ENCODE measurements at regions not wholly inside any gene's neighbourhood (a gene's known extent, or its start where the extent isn't known, plus 50 kb on each side); places are given as distances from the start of the nearest gene placed in this dataset.

DNA sequence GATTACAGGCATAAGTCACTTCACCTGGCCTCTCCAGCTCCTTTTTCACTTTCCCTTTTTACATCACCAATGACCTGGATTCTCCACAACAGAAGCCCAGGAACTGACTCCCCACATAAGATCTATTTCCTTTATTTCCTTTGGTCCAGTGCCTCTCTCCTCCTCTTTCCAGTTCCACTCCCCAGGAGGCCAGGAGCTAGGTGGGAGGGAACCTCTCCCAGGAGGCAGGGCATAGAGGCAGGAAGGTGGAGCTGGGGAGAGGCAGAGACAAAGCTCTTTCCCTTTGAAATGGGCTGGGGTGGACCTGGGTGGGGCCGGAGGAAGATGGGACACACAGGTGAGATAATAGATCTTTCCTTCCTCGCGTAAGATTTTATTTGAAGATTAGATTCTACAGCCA is 318.3 kb upstream of the TNRC6C start:
- ATAC-seq (no peak), FAIRE-seq (no peak), DNase-seq (ENCODE audit: low spot score) (no peak)
- no peaks in the 10 kb centered on the region for H3K9me3 ChIP-seq (ENCODE audit: low read length)
- intact Hi-C loops (cut with micrococcal nuclease; ENCODE audit: unreplicated experiment): no loop called here
- peaks cover 17 to 90% of the 10 kb centered on the region in 2 experiments; a peak in 4 of 5 replicates for H3K27me3 ChIP-seq (ENCODE audit: control insufficient read depth in 1 of 2, insufficient read depth in 2 of 2, low read length in 2 of 2)
- H3K27ac ChIP-seq (ENCODE audit: extremely low read length, insufficient read depth, low read length): no peak overlapping the region
- ChIA-PET CTCF (ENCODE audit: low intra/inter-chr PET ratio, low total read pairs) (no interaction called here), POLR2A (no interaction called here)
- no peaks in the 10 kb centered on the region for H3K4me1 ChIP-seq (ENCODE audit: insufficient read depth, low read length)
- TF ChIP-seq SATB2 (CRISPR knock-in tag; IDR thresholded peaks at IDR 0.05) (no peak), ZNF251 (CRISPR knock-in tag; IDR thresholded peaks at IDR 0.05) (no peak), PRMT3 (CRISPR knock-in tag; IDR thresholded peaks at IDR 0.05; ENCODE audit: borderline replicate concordance, low read depth) (no peak), NFKB2 (CRISPR knock-in tag; IDR thresholded peaks at IDR 0.05; ENCODE audit: borderline replicate concordance) (no peak), JUNB (CRISPR knock-in tag; IDR thresholded peaks at IDR 0.05; ENCODE audit: borderline replicate concordance) (no peak), DNMT1 (CRISPR knock-in tag; IDR thresholded peaks at IDR 0.05) (no peak), ZNF720 (CRISPR knock-in tag; IDR thresholded peaks at IDR 0.05) (no peak)
- TF ChIP-seq, protein P1, sequence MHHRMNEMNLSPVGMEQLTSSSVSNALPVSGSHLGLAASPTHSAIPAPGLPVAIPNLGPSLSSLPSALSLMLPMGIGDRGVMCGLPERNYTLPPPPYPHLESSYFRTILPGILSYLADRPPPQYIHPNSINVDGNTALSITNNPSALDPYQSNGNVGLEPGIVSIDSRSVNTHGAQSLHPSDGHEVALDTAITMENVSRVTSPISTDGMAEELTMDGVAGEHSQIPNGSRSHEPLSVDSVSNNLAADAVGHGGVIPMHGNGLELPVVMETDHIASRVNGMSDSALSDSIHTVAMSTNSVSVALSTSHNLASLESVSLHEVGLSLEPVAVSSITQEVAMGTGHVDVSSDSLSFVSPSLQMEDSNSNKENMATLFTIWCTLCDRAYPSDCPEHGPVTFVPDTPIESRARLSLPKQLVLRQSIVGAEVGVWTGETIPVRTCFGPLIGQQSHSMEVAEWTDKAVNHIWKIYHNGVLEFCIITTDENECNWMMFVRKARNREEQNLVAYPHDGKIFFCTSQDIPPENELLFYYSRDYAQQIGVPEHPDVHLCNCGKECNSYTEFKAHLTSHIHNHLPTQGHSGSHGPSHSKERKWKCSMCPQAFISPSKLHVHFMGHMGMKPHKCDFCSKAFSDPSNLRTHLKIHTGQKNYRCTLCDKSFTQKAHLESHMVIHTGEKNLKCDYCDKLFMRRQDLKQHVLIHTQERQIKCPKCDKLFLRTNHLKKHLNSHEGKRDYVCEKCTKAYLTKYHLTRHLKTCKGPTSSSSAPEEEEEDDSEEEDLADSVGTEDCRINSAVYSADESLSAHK (CRISPR knock-in tag; IDR thresholded peaks at IDR 0.05; ENCODE audit: borderline replicate concordance): no peak
- TF ChIP-seq, protein P2, sequence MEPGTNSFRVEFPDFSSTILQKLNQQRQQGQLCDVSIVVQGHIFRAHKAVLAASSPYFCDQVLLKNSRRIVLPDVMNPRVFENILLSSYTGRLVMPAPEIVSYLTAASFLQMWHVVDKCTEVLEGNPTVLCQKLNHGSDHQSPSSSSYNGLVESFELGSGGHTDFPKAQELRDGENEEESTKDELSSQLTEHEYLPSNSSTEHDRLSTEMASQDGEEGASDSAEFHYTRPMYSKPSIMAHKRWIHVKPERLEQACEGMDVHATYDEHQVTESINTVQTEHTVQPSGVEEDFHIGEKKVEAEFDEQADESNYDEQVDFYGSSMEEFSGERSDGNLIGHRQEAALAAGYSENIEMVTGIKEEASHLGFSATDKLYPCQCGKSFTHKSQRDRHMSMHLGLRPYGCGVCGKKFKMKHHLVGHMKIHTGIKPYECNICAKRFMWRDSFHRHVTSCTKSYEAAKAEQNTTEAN (CRISPR knock-in tag; conservative IDR thresholded peaks at IDR 0.05): no peak
- TF ChIP-seq, protein P3, sequence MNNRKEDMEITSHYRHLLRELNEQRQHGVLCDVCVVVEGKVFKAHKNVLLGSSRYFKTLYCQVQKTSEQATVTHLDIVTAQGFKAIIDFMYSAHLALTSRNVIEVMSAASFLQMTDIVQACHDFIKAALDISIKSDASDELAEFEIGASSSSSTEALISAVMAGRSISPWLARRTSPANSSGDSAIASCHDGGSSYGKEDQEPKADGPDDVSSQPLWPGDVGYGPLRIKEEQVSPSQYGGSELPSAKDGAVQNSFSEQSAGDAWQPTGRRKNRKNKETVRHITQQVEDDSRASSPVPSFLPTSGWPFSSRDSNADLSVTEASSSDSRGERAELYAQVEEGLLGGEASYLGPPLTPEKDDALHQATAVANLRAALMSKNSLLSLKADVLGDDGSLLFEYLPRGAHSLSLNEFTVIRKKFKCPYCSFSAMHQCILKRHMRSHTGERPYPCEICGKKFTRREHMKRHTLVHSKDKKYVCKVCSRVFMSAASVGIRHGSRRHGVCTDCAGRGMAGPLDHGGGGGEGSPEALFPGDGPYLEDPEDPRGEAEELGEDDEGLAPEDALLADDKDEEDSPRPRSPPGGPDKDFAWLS (CRISPR knock-in tag; IDR thresholded peaks at IDR 0.05; ENCODE audit: borderline replicate concordance): no peak
- TF ChIP-seq, protein P4, sequence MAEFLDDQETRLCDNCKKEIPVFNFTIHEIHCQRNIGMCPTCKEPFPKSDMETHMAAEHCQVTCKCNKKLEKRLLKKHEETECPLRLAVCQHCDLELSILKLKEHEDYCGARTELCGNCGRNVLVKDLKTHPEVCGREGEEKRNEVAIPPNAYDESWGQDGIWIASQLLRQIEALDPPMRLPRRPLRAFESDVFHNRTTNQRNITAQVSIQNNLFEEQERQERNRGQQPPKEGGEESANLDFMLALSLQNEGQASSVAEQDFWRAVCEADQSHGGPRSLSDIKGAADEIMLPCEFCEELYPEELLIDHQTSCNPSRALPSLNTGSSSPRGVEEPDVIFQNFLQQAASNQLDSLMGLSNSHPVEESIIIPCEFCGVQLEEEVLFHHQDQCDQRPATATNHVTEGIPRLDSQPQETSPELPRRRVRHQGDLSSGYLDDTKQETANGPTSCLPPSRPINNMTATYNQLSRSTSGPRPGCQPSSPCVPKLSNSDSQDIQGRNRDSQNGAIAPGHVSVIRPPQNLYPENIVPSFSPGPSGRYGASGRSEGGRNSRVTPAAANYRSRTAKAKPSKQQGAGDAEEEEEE (CRISPR knock-in tag; IDR thresholded peaks at IDR 0.05; ENCODE audit: borderline replicate concordance): no peak
- no peak overlapping the region for H2AFZ ChIP-seq (ENCODE audit: low read length)
- no peaks in the 10 kb centered on the region for H3K79me2 ChIP-seq (ENCODE audit: insufficient read depth, low read length)
- in situ Hi-C loops (cut with HindIII; ENCODE audit: extremely low pct_ligation_motif_present, low pct_unique_long_range_greater_than_20kb): no loop called here
- H3K4me3 ChIP-seq (replicated peaks in 1 of 3; ENCODE audit: insufficient read depth in 1 of 3, low read depth in 2 of 3, low read length in 3 of 3): no peak overlapping the region
- no peak overlapping the region for H3K9ac ChIP-seq (ENCODE audit: insufficient read depth, low read depth, low read length)
- WGBS (ENCODE audit: low lambda C conversion rate): 37% methylated on average over 3 of the region's 3 CpGs
- no TSS peak for BruUV-seq (replicated peaks)
- no peaks in the 10 kb centered on the region for H3K36me3 ChIP-seq (replicated peaks in 1 of 2; ENCODE audit: control insufficient read depth in 1 of 2, insufficient read depth in 2 of 2, low read length in 2 of 2)
- no peak overlapping the region for H3K4me2 ChIP-seq (ENCODE audit: low read depth, low read length)
- H4K20me1 ChIP-seq (ENCODE audit: insufficient read depth, low read length): peaks cover 3% of the 10 kb centered on the region; the same call in 1 of the 2 replicates

Data from HepG2 (cell line).